ENCODE measurements at regions not wholly inside any gene's neighbourhood (a gene's known extent, or its start where the extent isn't known, plus 50 kb on each side); places are given as distances from the start of the nearest gene placed in this dataset.
"Not testable (repeated sequence)": the region's sequence is repeated elsewhere in the genome, so short reads cannot be mapped to it uniquely, and the experiment has no call there.

DNA sequence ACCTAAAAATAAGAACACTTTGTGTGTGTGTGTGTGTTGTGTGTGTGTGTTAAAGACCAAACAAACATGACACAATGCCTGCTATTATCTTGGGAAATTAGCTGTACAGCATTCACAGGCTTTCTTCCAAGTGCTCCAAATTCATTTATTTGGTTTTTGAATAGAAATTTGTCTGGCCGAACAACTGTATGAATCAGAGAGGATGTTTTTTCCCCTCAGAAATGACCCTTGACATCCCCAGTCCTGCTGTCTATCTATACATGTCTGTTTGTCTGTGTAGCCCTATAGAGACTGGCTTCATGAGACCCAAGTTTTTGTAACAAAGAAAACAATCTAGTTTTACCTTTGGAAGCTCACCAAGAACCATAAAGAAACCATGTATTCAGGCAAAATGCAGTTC, 549.8 kb downstream of the NSUN3 start:
- DNase-seq: no peak

DNA sequence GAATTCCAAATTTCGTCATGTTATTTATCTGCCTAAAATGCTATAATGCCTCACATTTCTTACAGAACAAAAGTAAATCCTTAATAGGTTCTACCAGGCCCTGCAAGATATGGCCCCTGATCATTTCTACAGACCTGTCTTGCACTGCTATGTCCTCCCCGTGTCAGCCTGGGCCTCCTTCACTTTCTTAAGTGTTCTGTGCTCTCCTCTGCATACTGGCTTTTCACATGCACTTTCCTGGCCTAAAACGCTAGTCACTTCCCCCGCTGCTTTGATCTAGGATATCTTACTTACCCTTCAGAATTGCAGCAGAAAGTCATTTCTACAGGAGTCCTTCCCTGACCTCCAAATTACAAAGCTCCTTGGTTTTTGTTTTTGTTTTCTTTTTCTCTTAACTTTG, 551.3 kb downstream of the NSUN3 start:
- no peak for DNase-seq

DNA sequence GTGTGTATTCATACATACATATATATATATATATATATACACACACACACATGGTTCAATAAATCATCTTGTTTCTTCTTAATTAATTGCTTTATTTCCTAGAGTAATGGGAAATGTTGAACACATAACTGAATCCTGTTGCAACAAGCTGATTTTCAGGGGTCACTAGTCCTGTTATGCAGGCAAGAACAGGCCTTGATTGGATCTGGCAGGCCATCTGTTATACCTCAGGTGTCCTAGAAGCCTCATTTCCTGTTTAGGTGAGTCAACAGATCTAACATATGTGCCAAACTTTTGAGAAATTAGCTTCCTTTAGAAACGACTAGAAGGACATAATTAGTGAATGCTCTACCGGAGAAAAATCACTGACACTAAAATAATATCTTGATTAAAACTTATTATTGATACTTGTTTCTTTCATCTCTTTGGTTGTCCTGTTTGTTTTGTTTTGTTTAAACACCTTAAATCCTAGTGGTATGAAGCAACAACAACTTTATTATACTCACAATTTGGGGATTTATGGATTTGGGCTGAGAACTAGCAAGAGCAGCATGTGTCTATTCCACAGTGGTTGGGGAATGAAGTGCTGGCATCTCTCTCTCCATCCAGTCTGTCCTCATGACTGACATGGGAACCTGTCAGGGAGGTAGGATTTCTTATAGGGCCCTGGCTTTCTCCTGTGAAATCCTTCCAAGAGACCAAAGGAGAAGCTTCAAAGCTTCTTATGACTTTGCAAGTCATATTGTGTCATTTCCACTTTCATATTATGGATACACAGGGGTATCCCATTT, 552.6 kb downstream of the NSUN3 start:
- no peak for DNase-seq

DNA sequence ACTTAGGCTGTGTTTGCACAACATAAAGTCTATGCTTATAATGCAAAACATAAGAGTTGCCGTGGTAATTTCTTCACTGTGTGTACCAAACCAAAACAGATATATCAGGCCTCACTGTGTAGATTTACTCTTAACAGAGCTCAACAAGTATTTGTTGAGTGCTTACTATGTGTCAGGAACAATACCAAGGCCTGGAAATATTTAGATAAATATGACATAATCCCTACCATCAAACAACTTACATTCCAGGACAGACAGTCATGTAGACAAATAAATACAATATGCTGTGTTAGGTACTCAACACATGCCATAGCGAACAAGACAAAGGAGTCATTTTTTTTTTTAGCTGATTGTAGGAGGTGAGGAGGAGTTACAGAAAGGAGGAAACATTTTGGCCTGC, 554.0 kb downstream of the NSUN3 start:
- DNase-seq: no peak

DNA sequence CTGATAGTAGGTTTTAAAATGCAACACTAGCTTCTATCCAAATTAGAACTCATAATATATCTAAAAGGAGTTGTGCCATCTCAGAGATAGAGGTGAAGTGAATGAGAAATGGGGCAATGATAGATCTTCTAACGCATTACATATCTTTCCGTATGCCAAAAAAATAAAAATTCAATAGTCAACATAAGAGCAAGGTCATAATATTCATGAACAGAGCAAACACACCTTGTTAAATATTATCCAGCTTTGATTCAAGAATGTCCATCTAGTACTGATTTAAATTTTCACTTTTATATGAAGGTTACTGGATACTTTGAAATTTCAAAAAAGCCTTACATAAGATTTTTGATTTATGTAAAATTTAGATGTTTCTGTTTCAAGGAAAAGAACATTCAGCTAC, 554.5 kb downstream of the NSUN3 start:
- no peak for DNase-seq

DNA sequence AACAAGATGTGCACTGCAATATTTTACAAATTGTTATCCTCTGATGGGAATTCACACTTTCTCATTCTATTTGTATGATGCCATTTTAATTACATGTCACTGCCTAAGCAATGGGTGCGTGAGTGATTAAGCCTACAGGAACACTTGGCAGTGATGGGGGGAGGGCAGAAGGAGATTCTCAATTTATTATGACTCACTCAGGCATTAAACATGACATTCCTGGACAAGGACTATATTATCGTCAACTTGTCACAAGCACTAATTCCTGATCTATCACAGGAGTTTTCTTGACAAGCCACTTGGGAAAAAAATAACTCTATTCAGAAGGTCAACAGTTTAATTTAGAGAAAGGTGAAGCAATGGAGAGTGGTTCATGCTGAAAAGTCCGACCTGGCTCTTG, 556.8 kb downstream of the NSUN3 start:
- DNase-seq: no peak

DNA sequence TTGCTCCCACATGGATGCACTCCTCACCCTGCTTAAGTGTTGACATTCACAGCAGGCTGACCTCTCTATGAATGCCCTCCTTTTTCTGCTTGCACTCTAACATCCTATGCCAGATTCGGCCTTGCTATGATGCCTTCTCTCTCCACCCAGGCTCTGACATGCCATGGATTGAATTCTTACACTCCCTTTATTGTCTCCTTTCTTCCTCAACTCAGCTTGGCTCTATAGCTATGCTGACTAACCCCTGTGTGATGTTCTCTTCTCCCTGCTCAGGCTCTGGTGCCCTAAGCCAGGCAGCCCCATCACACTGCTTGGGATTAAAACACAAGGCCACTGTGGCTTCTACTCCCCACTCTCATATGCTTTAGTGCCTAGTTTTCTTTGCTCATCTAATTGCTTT, 563.7 kb downstream of the NSUN3 start:
- DNase-seq: no peak

DNA sequence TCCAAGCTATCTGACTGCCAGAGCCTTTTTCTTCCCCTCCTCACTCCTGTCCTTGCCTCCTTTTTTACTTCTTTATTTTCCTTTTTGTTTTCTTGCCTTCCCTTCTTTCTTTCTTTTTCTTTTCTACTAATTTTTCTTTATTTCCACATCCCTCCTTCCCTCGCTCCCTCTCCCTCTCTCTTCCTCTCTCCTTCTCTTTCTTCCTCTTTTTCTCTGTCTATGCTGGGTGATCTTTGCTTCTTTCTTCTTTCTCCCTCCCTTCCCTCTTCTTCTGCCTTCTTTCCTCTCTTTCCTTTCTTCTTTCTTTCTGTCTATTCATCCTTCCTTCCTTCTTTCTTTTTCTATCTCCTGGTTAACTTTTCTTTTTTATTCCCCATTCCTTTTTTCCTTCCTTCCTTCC, 564.8 kb downstream of the NSUN3 start:
- DNase-seq: no peak

DNA sequence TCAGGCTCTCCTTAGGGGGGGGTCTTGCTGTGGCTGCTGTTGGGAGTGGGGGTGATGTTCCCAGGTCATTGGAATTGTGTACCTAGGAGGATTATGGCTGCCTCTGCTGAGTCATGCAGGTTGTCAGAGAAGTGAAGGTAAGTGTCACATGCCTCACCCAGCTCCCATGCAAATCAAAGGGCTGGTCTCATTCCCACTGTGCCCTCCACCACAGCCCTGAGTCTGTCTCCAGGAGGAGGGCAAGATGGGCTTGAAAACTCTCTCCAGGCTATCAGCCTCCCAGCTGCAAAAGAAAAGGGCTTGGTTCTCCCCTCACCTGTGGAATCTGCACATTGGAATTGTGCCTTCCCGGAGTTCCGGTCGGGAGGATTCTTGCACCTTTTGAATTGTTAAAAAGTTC, 580.5 kb downstream of the NSUN3 start:
- DNase-seq: no peak

DNA sequence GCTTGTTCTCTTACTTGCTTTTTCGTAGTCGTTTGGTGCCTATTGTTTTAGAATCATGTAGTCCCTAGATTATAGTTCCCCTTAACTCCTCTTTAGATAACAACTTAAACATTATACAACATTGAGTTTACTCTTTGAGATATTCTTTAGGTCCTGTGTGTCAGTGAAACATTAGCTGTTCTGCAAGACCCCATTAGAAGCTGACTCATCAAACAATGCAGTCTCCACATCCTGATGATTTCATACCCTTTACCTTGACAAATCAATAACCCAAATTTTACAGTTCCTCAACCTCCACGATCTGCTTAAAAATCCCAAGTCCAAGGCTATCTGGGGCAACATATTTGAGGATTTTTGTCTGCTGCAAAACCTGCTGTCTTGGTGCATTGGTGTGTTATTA, 582.9 kb downstream of the NSUN3 start:
- no peak for DNase-seq

DNA sequence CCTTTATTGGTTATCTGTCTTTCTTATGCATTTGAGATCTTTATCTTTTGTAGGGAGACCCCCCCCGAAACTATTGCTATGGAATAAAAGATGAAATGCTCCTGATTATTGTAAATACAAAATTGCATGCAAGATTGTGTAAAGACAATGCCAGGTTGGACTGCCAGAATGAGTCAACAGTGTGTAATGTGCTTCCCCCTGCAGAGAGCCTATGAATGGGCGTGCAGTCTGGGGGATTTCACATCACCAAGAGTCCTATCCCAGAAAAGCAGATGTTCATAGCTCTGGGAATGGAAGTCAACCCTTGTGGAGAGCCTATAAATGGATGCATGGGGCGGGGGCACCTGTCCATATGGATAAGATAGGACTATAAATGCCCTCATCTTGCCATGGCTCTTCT, 584.3 kb downstream of the NSUN3 start:
- DNase-seq: no peak

DNA sequence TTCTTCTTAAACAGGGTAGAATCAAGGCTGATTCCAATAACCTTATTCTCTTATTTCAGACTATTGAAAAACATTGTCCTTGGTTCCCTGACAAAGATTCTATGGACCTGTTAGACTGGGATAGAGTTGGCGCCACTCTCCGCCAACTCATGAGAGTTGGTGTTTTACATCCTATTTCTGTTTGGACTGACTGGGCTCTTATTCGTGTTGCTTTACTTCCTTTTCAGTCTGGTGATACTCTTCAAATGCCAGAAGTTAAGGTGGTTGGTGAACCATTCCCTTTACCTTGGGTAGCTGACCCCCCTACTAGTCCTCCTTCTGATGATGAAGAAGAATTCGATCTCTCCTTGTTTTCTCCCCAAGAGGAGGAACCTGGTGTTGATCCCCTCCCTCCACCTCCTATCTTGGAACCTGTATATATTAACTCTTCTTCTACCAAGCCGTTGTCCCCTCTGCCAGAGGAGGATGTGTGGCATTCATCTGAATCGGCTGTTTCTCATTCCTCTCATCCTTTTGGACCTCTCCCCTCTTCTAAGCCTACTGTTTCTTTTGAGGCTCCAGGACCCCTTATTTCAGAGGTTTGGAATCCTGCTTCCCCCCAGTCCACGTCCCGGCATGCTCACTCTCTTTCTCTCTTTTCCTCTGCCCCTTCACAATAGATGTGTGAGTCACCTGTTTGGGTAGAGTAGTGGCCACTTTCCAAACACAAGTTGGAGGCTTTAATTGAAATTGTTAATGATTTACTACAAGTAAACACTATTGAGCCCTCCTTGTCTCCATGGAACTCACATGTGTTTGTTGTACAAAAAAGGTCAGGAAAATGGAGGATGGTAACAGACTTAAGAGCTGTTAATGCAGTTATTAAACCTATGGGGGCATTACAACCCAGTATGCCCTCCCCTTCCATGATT, 585.7 kb downstream of the NSUN3 start:
- DNase-seq: not testable (repeated sequence)

DNA sequence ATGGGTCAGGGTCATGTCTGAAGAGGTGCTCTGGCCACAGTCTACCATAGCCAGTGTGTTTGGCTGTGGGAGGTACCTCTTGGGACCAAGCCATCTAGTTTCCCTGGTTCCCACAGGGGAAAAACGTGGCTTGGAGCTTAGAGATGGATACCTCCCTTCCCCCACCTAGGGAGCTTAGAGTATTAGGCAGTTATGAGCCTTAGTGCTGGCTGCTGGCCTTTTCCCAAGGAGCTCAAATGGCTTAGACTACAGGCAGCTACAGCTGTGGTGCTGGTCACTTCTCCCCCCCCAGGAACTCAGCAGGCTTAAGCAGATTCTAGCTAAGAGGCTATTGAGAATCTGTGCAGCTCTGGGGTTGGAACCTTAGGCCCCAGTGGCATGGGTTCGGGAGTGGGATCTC, 591.2 kb downstream of the NSUN3 start:
- DNase-seq: no peak

DNA sequence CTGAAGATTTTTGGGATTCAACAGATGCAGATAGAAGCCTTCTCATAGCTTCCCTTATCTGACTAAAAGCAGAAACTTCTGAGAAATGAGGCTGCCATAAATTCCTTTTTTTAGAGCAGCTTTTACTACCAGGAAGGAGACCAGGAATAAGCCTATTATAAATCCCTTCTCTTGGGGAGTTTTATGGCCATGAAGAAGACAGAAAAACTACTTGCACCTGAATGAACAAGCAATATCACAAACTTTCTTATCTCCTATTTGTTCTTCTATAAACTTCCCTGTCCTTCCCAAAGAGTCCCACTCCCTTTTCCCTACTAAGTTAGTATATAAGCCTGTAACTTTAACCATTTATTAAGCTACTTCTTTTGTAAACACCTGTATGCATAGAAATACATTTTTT, 603.1 kb downstream of the NSUN3 start:
- DNase-seq: no peak

DNA sequence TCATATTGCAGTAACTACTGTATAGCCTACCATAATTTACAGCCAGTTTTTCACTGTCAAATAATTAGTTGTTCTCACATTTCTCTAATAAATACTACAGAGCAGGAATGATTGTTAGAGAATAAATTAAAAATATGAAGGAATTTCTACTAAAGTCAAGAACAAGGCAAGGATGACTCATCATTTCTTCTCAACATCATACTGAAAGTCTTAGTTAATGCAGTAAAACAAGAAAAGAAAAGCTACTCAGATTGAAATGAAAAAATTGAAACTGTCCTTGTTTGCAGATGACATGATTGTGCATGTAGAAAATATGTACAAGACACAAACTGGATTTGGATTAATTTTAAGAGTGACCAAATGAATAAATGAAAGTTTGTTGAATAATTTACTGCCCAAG, 608.2 kb downstream of the NSUN3 start:
- no peak for DNase-seq

DNA sequence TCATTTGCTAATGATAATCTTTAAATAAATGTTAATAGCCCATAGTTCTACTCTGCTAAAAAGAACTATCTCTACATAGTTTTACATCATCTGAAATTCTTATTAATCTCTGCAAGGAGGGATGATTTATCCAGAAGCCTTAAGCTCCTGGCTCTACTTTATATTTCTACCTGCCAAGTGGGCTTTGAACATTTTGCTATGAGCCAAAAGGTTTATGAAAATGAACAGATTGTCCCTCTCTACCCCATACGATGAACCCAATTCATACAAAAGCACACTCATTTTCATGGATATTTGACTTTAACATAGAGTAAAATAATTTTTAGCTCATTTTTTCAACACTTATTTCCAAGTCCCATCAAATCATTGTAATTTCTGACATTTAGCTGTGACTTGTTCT, 611.0 kb downstream of the NSUN3 start:
- no peak for DNase-seq

DNA sequence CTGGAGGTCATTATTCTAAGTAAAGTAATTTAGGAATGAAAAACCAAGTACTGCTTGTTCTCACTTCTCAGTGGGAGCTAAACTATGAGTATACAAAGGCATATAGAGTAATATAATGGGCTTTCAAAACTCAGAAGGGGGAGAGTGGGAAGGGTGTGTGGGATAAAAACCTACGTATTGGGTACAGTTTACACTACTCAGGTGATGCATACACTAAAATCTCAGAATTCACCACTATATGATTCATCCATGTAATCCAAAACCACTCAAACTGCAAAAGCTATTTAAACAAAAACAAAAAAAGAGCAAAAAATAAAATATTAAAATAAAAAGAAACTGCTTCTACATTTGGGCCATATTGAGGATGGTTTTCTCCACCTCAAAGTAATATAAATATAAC, 623.3 kb downstream of the NSUN3 start:
- DNase-seq: no peak

DNA sequence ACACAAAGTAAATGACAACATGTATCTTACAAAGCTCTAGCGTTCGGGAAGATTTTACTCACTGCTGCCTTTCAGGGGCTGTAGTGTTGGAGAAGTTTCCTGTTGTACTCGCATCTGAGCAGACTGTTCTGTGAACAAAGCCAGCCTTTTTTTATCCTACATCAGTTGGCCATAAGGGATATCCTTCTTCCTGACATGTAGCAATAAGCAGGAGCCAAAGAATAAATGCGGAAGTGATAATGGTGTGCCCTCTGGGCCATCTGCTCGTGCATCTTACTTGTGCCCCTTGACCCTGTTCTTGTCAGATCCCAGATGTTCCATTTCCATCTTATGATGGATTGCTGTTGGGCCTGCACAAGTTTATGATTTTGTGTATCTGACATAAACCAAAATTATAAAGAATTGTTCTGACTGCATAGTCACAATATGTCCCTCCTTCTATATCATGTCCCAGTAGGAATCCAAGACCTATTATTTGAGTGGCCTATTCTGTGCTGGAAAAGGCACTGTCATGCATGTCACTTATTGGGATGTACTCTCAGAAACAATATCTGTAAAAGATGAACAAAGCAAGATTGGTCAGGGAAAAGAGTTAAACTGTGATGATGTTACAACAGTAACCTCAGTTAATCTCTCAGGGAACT, 631.3 kb downstream of the NSUN3 start:
- no peak for DNase-seq

DNA sequence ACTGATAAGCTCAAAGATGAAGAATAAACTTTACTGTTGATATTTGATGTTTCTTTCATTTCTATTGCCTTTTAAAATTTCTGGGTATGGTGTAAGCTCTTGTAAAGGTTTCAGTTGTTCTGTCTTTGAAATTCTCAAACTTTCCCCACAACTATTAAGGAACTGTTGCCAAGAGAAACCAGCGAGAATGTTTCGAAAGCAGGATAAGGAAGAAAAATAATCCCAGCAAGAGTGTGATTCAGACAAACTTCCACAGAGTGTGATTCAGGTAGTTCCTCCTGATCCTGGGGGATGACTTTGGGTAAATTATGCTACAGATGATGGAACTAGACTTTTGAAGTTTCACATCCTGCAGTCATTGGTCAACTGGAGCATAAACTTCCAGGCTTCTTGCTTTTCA, 632.0 kb downstream of the NSUN3 start:
- DNase-seq: no peak

DNA sequence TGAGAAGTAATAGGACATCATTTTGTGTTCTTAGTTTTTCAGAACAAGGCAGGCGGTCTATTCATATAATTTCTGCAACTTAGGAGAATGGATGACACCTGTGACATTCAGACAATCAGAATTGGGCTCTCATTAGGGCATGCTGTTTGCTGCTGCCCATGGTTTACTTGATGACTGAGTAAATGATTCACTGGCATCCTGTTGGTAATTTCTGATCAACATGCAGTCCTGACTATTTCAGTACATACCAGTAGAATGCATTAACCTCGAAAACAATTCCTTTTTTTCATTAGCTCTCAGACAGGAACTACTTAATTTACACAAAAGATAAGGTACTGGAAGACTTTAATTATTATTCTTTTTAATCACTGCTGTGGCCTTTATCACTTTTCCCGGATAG, 641.6 kb downstream of the NSUN3 start:
- no peak for DNase-seq

DNA sequence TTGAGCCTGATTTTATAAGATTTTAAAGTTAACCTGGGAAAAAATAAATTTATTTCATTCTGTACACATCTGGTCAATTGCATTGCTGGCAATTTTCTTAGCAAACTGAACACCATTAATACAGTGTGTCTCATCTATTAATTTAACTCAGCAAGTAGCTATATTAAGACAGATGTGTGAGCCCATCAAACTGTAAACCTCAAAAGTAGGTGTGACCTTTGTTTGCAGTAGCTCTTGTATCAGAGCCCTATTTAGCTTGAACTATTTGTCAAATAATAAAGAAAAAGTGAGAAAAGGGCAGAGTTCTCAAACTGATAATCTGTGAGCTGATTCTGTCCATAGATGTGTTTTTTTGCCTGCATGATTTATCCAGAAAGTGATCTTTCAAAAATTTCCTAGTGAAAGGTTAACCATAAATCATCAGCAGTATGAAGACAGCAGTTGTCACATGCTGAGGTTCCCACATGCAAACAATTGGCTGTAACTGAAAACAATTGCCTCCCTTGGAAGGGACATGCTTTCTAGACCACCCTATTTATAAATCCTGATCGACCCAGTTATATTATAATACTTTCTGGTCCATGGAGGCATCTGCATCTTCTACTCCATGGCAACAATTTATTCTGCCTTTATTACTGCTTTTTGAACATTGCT, 646.5 kb downstream of the NSUN3 start:
- DNase-seq: no peak

DNA sequence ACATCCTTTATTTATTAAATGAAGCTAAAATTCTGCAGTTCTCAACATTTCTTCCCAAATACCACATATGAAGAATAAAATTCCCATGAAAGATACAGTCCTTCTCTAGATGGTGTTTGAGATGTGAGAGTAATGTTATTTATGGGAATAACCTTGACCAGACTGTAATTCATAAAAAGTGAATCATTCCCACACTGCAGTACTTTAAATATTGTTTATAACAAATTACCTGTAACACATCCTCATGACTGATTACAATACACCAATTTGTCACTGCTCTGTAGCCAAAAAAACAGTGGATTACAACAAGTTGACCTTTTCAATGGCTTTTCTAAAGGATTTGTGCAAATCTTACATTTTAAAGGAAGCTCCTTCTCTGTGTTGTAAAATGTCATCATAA, 651.3 kb downstream of the NSUN3 start:
- no peak for DNase-seq

DNA sequence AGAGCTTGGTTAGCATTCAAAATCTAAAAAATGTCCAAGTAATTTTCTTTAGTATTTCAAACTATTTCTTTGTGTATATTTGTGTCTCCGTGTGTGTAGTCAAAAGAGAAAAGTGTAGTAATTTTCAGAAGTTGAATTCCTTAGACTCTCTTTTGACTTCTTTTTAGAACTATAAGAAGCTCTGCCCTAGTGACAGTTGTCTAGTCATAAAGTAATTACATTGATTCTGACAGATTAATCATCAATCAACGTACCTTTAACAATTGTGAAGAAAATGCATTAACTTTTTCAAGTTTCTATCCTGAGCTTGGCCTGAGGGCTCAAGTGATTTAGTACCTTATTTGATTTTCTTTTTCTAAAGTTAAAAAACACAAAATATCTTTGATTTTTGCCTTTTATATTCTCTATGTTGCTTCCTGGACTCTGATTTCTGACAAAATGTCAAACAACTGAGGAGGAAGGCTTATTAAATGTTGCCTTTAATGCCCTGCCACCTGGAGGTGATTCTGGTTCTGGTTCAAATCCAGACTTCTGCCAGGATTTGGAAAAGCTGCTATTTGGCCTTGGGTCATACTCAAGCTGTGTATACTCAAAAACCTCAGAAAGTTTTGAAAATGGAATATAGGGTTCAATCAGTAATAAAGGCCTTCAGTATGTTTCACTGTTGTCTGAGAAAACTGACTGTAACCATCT, 653.6 kb downstream of the NSUN3 start:
- DNase-seq: no peak
